GM18867 (cell line): ENCODE measurements at regions not wholly inside any gene's neighbourhood (a gene's known extent, or its start where the extent isn't known, plus 50 kb on each side); places are given as distances from the start of the nearest gene placed in this dataset.

Source experiments
- ATAC-seq: cut with Tn5 transposase; IDR thresholded peaks from one replicate; pipeline ENCODE4 v1.9.1; 2021; ENCODE audit warnings: mild to moderate bottlenecking, moderate library complexity; ENCODE audit not compliant: unreplicated experiment

GRCh38 chr14:81668626-81669274, 135.1 kb upstream of the SEL1L start:
- ATAC-seq: no peak

DNA sequence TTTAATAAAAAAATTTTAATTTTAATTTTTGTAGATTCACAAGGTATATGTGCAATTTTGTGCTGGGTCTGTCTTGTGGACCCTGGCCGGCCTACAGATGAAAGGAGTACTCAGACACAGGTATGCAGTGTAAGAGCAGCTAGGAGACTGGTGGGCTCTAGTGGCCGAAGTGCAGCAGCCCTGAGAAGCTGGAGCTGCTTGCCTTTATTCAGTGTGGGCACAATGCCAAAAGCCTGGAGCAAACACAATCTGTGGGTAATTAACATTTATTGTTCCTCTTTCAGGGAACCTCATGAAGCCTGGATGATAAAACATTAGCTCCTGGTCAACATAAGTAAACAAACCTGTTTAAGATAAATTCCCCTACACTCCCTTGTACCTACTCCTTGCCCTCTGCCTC, 135.7 kb upstream of the SEL1L start:
- ATAC-seq: no peak

- ATAC-seq: no peak
Measured at GRCh38 chr14:81673930-81674329, 140.3 kb upstream of the SEL1L start.

- ATAC-seq: no peak
Measured at GRCh38 chr14:81676395-81676794, 142.7 kb upstream of the SEL1L start.

DNA sequence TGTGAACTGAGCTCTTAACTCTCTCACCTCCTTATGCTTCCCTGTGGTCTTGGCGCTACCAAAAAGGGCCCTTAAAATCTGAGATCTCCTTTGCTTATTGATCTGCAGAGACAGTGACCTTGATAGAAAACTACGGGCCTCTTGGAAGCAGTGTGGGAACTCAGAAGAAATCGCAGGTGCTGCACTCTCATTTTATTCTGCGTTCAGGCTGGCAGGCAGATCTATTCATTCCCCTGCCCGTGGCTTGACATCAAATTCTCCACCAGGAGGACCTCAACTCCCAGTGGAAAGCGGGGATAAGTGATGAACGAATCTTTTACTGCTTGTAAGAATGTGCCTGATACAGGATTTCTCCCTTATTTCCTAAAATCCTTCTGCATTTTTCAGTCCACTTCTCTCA, 143.2 kb upstream of the SEL1L start:
- no peak for ATAC-seq

DNA sequence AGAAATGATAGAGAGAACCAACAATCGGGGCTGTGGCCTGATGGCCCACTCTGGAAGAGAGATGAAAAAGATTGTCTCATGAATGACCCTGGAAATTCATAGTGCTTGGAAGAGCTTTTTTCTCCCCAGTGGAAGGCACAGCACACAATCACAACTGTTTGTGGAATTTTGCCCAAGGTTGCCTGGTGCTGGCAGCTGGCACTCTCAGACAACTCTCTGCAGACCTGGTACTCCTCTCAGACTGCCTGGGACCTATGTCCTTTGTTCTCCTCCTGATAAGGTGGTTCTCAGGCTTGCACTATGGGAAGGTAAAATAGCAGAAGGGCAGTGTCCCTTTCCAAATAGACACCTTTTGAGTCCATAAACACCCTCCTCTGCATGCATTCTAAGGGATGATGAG, 144.1 kb upstream of the SEL1L start:
- no peak for ATAC-seq

DNA sequence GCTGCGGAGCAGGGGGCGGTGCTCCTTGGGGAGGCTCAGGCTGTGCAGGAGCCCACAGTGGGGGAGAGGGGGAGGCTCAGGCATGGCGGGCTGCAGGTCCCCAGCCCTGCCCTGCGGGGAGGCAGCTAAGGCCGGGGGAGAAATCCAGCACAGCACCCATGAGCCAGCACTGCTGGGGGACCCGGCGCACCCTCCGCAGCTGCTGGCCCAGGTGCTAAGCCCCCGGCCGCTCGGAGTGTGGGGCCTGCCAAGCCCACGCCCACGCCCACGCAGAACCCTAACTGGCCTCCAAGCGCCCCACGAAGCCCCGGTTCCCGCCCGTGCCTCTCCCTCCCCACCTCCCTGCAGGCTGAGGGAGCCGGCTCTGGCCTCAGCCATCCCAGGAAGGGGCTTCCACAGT, 145.6 kb upstream of the SEL1L start:
- no peak for ATAC-seq

GRCh38 chr14:81681541-81681940, 147.9 kb upstream of the SEL1L start:
- no peak for ATAC-seq

DNA sequence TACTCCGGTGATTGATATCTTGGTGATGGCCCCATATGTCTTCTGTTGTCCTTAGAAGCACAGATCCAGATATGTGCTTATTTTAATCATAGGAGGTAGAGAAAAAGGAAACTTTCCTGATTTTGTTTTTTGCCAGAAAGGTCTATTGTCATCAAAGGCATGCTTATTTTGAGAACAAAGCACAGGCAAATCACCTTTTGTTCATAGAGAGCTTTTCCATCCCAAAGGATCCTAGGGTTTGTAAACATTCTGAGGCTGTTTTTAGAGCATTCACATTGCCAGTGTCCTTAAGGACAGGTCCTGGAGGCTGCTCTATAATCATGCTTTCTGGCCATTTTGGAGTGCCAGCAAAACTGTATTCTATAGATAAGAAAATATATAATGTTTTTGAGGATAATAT, 148.5 kb upstream of the SEL1L start:
- ATAC-seq: no peak

DNA sequence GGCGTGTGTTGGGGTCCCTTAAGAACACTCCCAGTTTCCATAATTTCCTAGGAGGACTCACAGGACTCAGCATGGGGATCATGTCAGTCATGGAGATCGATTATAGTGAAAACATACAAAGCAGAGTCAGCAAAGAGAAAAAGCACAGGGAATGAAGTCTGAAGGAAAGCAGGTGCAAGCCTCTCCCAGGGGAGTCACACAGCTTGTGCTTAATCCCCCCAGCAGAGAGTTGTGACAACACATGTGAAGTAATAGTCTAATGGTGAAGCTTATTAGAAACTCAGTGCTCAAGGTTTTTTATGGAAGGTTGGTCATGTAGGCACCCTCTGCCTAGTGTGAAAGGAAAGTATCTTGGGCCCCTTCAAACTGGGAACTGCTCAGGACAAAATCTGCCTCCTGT, 149.0 kb upstream of the SEL1L start:
- ATAC-seq: no peak

GRCh38 chr14:81684696-81685095, 151.0 kb upstream of the SEL1L start:
- ATAC-seq: no peak

DNA sequence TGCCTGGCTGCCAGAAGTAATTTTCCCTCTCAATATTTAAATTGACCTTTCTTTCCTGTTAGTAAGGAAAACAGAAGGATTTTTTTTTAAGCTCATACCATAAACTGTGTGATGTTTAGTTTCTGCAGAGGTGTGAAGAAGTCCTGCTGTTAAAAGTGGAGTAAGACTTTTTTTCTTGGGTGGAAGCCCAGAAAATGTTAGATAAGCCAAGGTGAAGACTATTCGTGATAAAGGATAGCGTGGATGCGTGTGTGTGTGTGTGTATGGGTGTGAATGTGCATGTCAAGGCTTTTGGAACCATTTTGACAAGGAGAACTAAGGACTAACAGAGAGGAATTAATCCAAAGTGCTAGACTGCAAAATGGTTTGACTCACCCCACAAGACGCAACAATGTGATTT, 152.9 kb upstream of the SEL1L start:
- no peak for ATAC-seq

DNA sequence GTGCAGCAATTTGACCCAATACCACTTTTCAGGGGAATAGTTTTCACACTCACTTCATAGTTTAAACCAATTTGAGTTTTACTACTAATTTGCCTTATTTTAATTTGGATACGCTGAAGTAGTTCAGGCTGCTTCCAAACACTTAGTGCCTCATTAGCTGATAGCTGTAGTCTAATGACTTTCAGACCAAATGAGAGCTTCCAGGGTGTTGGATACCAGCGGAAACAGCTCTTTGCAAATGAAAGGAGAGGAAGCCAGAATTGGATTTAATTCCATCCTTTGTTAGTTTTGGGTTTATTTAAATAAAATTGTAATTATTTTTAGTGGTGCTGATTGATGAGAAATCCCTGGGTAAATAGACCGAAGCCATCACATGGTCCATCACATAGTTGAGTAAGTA, 158.3 kb upstream of the SEL1L start:
- ATAC-seq: no peak

GRCh38 chr14:81694419-81694818, 160.8 kb upstream of the SEL1L start:
- no peak for ATAC-seq

DNA sequence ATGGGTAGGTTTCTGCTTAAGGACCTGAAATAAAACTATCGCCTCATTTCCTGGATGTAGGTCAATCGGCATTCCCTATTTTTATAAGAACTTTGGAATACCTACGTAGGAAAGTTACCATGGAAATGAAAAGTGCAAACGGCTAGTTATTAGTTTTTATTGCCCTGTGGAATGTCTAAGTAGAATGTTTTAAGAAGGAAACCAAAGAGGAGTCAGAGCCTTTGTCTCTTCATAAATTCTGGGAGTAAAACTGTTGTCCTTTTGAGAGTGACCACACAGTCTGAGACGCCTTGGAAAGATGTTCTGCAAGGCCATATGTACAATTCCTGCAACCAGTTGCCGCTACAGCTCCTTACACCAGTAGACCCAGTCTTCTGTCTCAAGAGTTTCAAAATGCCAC, 176.0 kb upstream of the SEL1L start:
- ATAC-seq: no peak

- ATAC-seq: peak; percentile 62
Measured at GRCh38 chr14:81710232-81710845, 176.7 kb upstream of the SEL1L start.

- no peak for ATAC-seq
Measured at GRCh38 chr14:81715731-81716130, 182.1 kb upstream of the SEL1L start.

GRCh38 chr14:81716953-81717352, 183.3 kb upstream of the SEL1L start:
- ATAC-seq: no peak

- no peak for ATAC-seq
Measured at GRCh38 chr14:81723956-81724355, 190.3 kb upstream of the SEL1L start.

DNA sequence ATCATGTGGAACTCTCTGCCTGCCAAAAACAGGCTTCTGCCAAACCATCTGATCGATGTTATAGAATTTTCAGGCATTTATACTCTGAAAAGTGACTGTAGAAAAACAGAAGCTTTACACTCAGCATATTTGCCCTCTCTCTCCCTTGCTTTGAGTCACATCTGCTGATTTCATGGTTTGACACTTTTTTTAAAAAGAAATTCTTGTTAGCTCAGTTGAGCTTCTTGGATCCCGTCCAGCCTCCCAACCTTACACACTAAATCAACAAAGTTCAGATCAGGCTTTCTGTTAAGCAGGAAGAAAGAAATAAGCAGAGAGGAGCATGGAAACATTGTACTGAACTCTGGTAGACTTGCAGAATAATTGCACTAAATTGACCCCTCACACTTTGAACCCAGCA, 193.6 kb upstream of the SEL1L start:
- ATAC-seq: no peak

DNA sequence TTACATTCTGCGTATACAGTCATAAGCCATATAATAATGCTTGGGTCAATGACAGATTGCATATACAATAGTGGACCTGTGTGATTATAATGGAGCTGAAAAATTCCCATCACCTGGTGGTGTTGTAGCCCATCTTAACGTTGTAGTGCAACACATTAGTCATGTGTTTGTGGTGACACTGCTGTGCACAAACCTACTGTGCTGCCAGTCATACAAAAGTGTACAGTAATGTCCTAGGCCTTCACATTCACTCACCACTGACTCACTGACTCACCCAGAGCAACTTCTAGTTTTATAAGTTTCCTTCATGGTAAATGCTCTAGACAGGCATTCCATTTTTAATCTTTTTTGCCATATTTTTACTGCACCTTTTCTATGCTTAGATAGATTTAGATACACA, 194.8 kb upstream of the SEL1L start:
- ATAC-seq: no peak

DNA sequence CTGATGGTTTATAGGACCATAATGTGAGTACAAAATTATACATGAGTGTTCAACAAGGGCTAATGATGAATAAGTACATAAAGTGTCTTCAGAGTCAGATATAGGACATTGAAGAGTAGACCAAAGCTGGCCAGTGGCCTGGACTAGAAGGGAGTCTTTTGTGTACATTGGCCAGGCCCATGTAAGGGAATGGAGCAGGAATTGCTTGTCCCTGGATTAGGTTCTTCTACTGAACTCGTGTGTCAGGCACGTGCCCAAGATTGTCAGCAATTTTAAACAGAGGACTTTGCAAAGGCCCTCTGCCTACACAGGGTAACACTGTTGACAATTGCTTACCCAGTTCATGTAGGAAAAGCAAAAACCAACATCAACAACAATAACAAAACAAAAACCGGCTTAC, 196.0 kb upstream of the SEL1L start:
- ATAC-seq: no peak

DNA sequence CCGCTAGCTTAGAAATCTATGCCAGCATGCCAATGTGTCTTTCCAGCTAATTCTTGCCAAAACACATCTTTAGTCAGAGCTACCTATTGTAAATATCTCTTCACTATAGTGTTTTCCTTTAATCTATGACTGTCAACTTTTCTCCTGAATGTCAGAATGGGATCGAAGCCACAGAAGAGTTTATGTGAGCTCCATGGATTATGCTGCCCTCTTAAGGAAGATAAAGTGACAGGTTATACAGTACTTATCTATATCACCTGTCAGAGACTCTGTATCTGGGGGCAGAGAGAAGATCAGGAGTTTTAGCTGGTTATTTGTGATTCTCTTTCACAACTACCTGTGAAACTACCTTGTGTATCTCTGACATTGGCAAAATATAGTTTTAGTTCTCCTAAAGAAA, 204.3 kb upstream of the SEL1L start:
- no peak for ATAC-seq
